GM21576 (cell line): ENCODE measurements at regions not wholly inside any gene's neighbourhood (a gene's known extent, or its start where the extent isn't known, plus 50 kb on each side); places are given as distances from the start of the nearest gene placed in this dataset.

ENCODE experiments used
- ATAC-seq: cut with Tn5 transposase; IDR thresholded peaks from one replicate; pipeline ENCODE4 v1.9.1; 2021; ENCODE audit warnings: mild to moderate bottlenecking, moderate library complexity; ENCODE audit not compliant: unreplicated experiment

DNA sequence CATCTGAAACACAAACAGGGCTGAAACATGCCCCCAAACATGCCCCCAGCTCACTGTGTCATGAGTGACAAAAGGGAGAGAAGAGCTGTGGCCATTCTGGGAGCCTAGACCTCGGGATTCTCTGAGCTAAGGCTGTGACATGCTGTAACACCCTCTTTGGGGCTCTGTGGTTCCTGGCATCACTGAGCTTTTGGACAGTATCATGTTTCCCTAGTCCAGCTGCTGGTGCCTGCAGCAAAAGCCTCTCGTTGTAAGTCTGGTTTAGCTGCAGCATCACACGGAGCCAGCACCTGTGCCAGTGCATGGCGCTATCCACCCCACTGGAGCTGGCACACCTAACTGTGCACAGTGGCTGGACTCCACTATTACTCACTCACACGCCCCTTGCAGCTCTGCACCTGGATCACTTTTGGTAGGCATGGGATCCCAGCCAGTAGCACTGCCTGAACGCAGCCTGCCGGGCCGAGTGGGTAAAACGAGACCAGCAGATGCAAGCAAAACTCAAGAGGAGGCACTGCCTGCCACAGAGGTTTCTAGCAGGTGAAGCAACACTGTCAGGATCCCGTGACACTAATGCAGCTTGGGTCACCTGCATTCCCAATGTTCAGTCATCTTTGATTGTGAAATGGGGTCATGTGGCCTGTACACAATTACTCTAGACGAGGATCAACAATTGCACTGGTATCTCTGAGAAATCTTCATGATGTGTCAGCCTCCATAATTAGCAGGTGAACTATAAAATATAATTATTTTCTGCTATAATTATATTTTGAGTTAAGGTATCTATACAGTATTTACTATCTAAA is 547.2 kb downstream of the ZNF804A start:
- ATAC-seq, result no peak

DNA sequence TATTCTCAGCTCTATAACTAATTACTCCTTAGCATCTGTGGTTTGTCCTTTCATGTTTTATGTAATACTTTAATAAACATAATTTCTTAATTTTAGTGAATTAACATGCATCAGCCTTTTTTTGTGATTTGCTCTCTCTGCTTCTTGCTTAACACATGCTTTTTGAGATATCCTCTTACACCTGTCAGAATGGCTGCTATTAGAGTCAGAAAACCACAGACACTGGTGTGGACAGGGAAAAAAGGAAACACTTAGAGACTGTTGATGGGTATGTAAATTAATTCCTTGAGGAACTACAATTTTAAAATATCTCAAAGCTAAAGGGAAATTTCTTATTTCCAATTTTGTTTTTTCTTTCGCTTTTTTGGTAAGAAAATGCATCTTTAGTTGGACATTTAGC is 549.0 kb downstream of the ZNF804A start:
- no peak for ATAC-seq

DNA sequence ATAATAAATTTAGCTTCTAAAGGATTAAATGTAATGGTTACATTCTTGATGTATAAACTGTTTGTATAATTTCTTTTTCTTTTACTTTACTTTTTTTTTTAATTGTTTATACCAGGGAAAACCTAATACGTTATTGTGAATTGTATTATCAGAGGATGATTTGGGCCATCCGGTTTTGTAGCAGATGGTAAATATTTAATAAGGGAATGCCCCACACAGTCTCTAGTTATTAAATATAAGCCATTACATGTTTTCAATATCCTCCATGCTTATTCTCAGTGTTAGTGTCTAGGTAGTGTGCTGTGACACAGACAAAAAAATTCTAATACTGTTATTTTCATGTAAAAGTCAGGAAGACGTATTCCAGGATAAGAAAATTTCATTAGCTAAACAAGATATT is 553.9 kb downstream of the ZNF804A start:
- ATAC-seq, result no peak

DNA sequence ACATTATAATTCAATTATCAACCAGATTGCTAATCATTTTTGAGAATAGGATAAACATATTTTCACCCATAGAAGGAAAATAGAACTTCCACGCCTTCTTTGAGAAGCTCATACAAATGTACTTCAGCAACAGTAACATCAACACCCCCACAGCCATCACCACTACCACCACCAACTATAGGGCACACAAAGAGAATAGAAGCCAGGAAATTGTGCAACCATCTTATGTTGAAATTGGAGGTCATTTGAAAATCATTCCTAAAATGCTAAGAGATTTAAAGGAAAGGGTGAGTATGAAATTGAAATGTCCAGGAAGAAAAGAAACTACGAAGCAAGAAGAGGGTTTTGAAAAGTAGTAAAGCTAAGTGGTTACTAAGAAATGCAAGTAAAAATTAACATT is 563.4 kb downstream of the ZNF804A start:
- no peak for ATAC-seq

- ATAC-seq, result no peak
Observed at GRCh38 chr2:185174353-185174752, 564.3 kb upstream of the FSIP2 start.

GRCh38 chr2:185179743-185180142 is 558.9 kb upstream of the FSIP2 start:
- no peak for ATAC-seq

GRCh38 chr2:185181901-185182300 is 556.7 kb upstream of the FSIP2 start:
- ATAC-seq, result no peak

DNA sequence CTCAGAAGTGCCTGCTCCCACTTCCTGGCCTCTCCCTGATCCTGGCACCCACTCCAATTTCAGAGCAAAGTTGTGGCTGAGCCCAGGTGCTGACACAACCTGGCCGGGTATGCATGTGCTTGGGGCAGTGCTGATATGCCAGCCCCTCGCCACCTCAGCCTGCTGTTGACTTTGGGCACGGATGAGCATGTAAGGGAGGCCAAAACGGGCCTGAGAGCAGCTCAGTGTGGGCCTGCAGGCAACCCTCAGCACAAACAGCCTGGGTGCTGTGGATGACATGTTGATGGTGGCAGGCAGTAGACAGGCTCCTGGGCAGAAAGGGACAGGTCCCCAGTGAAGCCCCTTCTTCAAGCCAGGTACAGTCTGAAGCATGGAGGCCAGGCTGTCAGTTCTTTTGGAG is 553.6 kb upstream of the FSIP2 start:
- ATAC-seq, result no peak

GRCh38 chr2:185187421-185187820 is 551.2 kb upstream of the FSIP2 start:
- ATAC-seq, result no peak

- ATAC-seq, result no peak
Observed at GRCh38 chr2:185188656-185189055, 549.9 kb upstream of the FSIP2 start.

- ATAC-seq, result no peak
Observed at GRCh38 chr2:185201063-185201462, 537.5 kb upstream of the FSIP2 start.

DNA sequence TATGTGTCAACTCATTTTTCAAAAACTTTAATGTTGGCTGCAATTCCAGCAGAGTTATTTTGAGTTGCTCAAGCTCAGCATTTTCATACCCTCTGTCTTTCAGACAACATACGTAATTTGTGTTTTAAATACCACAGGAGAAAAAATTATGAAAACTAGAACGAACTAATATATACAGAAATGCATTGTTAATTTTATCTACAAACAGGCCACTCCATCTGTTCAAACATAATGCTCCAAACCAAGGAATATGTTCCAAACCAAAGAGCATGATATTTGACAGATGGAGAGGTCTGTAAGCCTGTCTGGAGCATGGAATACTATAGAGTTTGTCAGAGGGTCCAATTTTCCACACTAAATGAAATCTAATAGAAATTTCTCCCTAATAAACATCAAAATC is 536.2 kb upstream of the FSIP2 start:
- ATAC-seq, result no peak

DNA sequence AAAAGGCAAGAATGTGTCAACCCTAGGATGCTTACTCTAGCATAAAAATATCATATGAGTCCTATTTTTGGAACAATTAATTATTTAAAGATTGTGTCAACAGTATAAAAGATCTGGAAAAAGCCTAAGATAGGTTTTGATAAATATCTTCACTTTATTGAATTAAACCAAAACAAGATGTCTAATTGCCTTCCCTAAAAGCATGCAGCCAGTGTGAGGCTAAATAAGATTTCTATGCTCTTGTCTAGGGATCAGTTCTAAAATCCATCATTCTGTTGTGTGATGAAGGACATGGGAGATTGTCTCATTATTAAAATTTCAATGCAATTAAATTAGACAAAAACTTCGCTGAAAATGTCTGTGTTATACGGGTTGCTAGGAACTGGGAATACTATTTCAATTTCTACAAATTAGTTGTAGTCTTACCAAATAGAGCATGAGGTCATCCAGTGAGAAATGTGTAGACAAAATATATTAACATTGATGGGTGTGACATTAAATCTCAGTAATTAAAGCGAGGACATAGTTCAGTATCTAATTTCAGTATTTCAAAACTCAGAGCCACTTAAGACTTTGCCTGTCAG is 535.6 kb upstream of the FSIP2 start:
- ATAC-seq, result no peak

DNA sequence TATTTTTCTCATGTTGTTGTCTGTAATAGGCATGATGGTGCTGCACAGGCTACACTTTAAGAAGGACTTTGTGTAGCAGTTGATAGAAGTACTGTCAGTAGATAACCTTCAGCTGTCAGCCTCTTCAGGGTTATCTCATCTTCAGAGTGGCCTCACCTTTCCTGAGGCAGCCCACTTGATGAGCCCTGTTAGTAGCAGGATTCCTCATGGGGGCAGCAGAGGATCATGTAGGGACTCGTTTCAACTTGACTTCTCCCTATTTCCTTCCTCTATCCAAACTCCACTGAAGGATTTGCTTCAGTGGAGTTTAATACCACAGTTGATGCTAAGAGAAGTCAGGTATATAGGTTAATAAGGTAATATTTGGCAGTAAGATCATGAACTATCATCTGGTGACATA is 530.3 kb upstream of the FSIP2 start:
- no peak for ATAC-seq

GRCh38 chr2:185215497-185215896 is 523.1 kb upstream of the FSIP2 start:
- ATAC-seq, result no peak

DNA sequence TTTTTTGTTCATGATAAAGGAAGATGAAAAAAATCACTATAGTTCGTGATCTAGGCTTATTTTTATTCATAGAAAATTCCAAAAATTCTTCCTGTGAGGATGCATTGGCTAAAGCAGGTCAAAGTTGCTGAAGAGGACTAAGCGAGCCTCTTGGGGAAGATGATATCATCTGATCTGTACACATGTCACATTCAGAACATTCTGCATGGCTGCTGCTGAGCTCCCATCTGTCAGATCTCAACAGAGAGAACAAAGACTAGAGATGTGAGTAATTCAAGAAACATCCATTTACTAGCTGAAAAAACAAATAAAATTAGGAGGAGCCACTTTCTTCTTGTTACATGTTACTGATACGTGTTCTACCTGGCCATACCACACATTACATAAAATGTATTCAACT is 518.6 kb upstream of the FSIP2 start:
- no peak for ATAC-seq

DNA sequence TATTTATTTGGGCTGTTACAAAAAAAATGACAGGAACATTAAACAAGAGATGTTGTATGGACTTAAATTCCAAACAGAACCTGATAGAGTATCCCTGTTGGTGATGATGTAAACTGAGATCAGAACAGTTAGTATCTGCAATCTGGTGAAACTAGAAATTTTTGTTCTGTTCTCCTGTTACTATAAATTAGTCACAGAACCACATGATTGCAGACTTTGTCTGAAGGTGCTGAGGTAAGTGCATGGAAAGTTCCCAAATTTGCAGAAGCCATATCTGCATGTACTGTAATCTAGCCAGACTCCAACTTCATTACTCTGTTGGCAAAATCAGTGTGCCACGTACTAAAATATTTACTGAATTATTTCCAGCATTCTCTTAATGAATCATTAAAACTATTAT is 516.3 kb upstream of the FSIP2 start:
- ATAC-seq, result no peak

DNA sequence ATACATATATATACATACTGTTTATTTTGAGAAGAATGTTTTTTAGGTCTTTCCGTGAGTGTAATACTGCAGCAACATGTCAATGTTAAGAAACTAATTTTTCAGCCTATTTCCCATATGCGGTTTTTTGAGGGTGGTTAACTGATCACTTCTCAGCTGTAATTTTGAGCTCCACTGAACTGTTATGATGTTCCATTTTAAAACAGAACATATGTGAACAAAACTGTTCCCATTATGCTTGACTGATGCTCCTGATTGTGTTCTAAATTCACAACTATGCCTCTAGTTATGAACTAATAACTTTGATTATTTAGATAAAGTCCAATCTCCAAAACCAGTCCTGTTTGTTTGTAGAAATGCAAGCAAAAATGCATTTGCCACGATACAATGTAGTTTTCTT is 511.2 kb upstream of the FSIP2 start:
- no peak for ATAC-seq

DNA sequence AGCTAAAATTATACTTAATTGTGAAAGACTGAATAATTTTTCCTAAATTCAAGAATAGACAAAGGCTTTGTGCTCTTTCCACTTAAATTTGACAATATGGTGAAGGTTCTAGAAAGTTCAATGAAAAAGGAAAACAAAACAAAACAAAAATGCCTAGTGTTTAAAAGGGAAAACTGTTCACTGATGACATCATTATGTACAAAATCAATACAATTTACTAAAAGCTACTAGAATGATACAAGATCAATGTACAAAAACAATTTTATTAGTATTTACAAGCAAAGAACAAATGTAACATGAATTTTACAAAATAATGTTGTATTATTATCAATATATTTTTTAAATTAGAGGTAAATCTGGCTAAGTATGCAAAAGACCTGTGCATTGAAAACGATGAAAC is 499.1 kb upstream of the FSIP2 start:
- ATAC-seq, result no peak

DNA sequence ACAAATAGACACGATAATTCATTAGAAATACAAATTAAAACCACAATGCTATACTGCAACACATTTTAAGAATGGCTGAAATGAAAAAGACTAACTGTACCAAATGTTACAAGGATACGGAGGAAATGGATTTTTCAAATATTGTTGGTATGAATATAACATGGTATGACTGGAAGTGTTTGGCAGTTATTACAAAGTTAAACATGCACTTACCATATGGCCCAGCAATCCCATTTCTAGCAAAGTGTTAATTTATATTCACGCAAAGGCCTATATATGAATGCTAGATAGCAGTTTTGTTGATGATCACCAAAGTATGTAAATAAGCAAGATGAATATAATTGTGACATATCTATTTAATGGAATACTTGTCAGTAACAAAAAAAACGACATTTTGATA is 497.8 kb upstream of the FSIP2 start:
- no peak for ATAC-seq

- ATAC-seq, result no peak
Observed at GRCh38 chr2:185241556-185241955, 497.0 kb upstream of the FSIP2 start.

- no peak for ATAC-seq
Observed at GRCh38 chr2:185242462-185242861, 496.1 kb upstream of the FSIP2 start.

- ATAC-seq, result no peak
Observed at GRCh38 chr2:185245216-185245615, 493.4 kb upstream of the FSIP2 start.
